Stomach (tissue), 8 donors: ENCODE measurements at regions not wholly inside any gene's neighbourhood (a gene's known extent, or its start where the extent isn't known, plus 50 kb on each side); places are given as distances from the start of the nearest gene placed in this dataset.

Experiments
- DNase-seq, 2 donors: peaks; one replicate each; pipeline versions ENCODE4 v3.0.0 to v3.0.0-alpha.2; 2013 to 2019
- H3K27ac ChIP-seq, 5 donors: fragments of 200-600 bp in 4 of 5; sonication (generic) in 4 of 5; one replicate each; pipeline ENCODE4 v1.5.1; 2013 to 2019; ENCODE audit warnings: mild to moderate bottlenecking in 1 of 5, moderate library complexity in 1 of 5
- H3K27me3 ChIP-seq, 3 donors: fragments of 200-600 bp; sonication (generic); one replicate each; pipeline ENCODE4 v1.5.1; 2017 to 2019; ENCODE audit warnings: mixed run types in 1 of 3
- H3K36me3 ChIP-seq, 4 donors: fragments of 200-600 bp; sonication (generic); 1 replicate in 3 of 4; 2 replicates in 1 of 4; pipeline ENCODE4 v1.5.1; 2016 to 2019
- H3K4me1 ChIP-seq, 4 donors: fragments of 200-600 bp; sonication (generic); one replicate each; pipeline ENCODE4 v1.5.1; 2016 to 2019
- H3K4me3 ChIP-seq, 4 donors: fragments of 200-600 bp; sonication (generic) in 3 of 4; one replicate each; pipeline ENCODE4 v1.5.1; 2016 to 2019; ENCODE audit warnings: mild to moderate bottlenecking in 1 of 4
- H3K9me3 ChIP-seq, 4 donors: fragments of 200-600 bp; sonication (generic); one replicate each; pipeline ENCODE4 v1.5.1; 2016 to 2019
- CTCF ChIP-seq, 7 experiments: fragments of 450-650 bp in 4 of 7; fragments of 200-600 bp in 3 of 7; sonication (generic) in 3 of 7; IDR thresholded peaks; one replicate each; pipeline ENCODE4 v1.5.1; 2016 to 2019; ENCODE audit warnings: antibody characterized with exemption in 7 of 7, control low read depth in 2 of 7, mild to moderate bottlenecking in 1 of 7
- EP300 ChIP-seq: sonication (generic); formaldehyde crosslinking; IDR thresholded peaks from one replicate; pipeline ENCODE4 v1.6.1; 2017; ENCODE audit warnings: antibody characterized with exemption
- POLR2A ChIP-seq, 4 donors: fragments of 450-650 bp; IDR thresholded peaks; one replicate each; pipeline ENCODE4 v1.6.1; 2016; ENCODE audit warnings: antibody characterized with exemption in 4 of 4, control low read depth in 2 of 4, mild to moderate bottlenecking in 1 of 4, moderate library complexity in 1 of 4
- POLR2AphosphoS5 ChIP-seq, 3 donors: sonication (generic); formaldehyde crosslinking; IDR thresholded peaks; one replicate each; pipeline ENCODE4 v1.6.1; 2016; ENCODE audit warnings: antibody characterized with exemption in 3 of 3
- WGBS, 5 donors: extraction: QIAGEN DNeasy Blood & Tissue Kit in 3 of 5; methylation state at CpG; one replicate each; pipeline versions ENCODE4 v1.1.5 to v1.1.7; 2013 to 2018; 5-methylcytosine and 5-hydroxymethylcytosine counted together
- intact Hi-C: fragments of 100-400 bp; cut with DNase I; formaldehyde crosslinking; loops from one replicate; pipeline ENCODE4 v1.15.1; 2023; ENCODE audit warnings: low total_unique reads
- donor health status: healthy with polysubstance abuse.
- donor health status: Bipolar disorder and iron deficiency.
- donor health status: healthy.

- no peak for DNase-seq
- no peak for TF ChIP-seq EP300
- Histone ChIP-seq H3K4me1 (no peaks in the 10 kb centered on the region), H3K9me3 (no peaks in the 10 kb centered on the region), H3K27me3 (no peaks in the 10 kb centered on the region), H3K4me3 (no peak overlapping the region), H3K36me3 (no peaks in the 10 kb centered on the region), H3K27ac (no peak overlapping the region)
- WGBS, 5 donors: 42 to 74% (median 60%) methylated on average over 1 of the region's 1 CpG
- intact Hi-C loops: no loop called here
Observed at GRCh38 chr1:187680823-187681222, 852.1 kb downstream of the PLA2G4A start.

GRCh38 chr1:187682112-187682511 is 853.4 kb downstream of the PLA2G4A start:
- TF ChIP-seq POLR2A (IDR thresholded peaks at IDR 0.05) (no peak), EP300 (no peak), POLR2AphosphoS5 (IDR thresholded peaks at IDR 0.05) (no peak), CTCF (IDR thresholded peaks at IDR 0.05) (no peak)
- no peaks in the 10 kb centered on the region for H3K36me3 ChIP-seq
- H3K27me3 ChIP-seq: no peaks in the 10 kb centered on the region
- intact Hi-C loops: no loop called here
- H3K27ac ChIP-seq: no peak overlapping the region
- no peak overlapping the region for H3K4me3 ChIP-seq
- no peaks in the 10 kb centered on the region for H3K9me3 ChIP-seq
- H3K4me1 ChIP-seq: no peaks in the 10 kb centered on the region
- 38 to 53% (median 47%) methylated on average over 2 of the region's 2 CpGs for WGBS, 5 donors
- DNase-seq: no peak

- Histone ChIP-seq H3K4me1 (peaks cover 0 to 7% (median 1%) of the 10 kb centered on the region in 4 donors), H3K27me3 (no peaks in the 10 kb centered on the region), H3K9me3 (no peaks in the 10 kb centered on the region), H3K36me3 (no peaks in the 10 kb centered on the region), H3K4me3 (no peak overlapping the region), H3K27ac (no peak overlapping the region)
- intact Hi-C loops: no loop called here
- TF ChIP-seq POLR2A (IDR thresholded peaks at IDR 0.05): no peak
- no peak for TF ChIP-seq CTCF (IDR thresholded peaks at IDR 0.05)
- no peak for TF ChIP-seq EP300
- no peak for TF ChIP-seq POLR2AphosphoS5 (IDR thresholded peaks at IDR 0.05)
- DNase-seq: no peak
Observed at GRCh38 chr1:187685333-187685732, 856.6 kb downstream of the PLA2G4A start.

GRCh38 chr1:187689129-187689528 is 860.4 kb downstream of the PLA2G4A start:
- Histone ChIP-seq H3K36me3 (no peaks in the 10 kb centered on the region), H3K4me3 (no peak overlapping the region), H3K27me3 (no peaks in the 10 kb centered on the region), H3K4me1 (peaks cover 0 to 7% (median 1%) of the 10 kb centered on the region in 4 donors), H3K27ac (no peak overlapping the region), H3K9me3 (no peaks in the 10 kb centered on the region)
- intact Hi-C loops: no loop called here
- DNase-seq: peak; percentile 65 to 69
- TF ChIP-seq EP300 (no peak), POLR2AphosphoS5 (IDR thresholded peaks at IDR 0.05) (no peak), CTCF (IDR thresholded peaks at IDR 0.05) (no peak), POLR2A (IDR thresholded peaks at IDR 0.05) (no peak)

- no peak for TF ChIP-seq POLR2AphosphoS5 (IDR thresholded peaks at IDR 0.05)
- TF ChIP-seq EP300: no peak
- no peak for TF ChIP-seq POLR2A (IDR thresholded peaks at IDR 0.05)
- H3K36me3 ChIP-seq: no peaks in the 10 kb centered on the region
- 57 to 71% (median 70%) methylated on average over 2 of the region's 2 CpGs for WGBS, 5 donors
Observed at GRCh38 chr1:187691439-187691838, 862.7 kb downstream of the PLA2G4A start.

More at GRCh38 chr1:187691439-187691838, 862.7 kb downstream of the PLA2G4A start:
- peaks cover 0 to 7% (median 1%) of the 10 kb centered on the region in 4 donors for H3K4me1 ChIP-seq
- no peaks in the 10 kb centered on the region for H3K9me3 ChIP-seq
- no peak for DNase-seq
- no peak overlapping the region for H3K27ac ChIP-seq
- no peak overlapping the region for H3K4me3 ChIP-seq
- no peaks in the 10 kb centered on the region for H3K27me3 ChIP-seq
- intact Hi-C loops: no loop called here
